Smooth muscle cell (in vitro differentiated cells): ENCODE measurements at regions not wholly inside any gene's neighbourhood (a gene's known extent, or its start where the extent isn't known, plus 50 kb on each side); places are given as distances from the start of the nearest gene placed in this dataset.

ENCODE experiments used
- DNase-seq: peaks from one replicate; lab custom pipeline; 2025; ENCODE audit not compliant: unreplicated experiment; lab: John Stamatoyannopoulos, UW
- H2AFZ ChIP-seq: fragments of 200-600 bp; sonication (generic); 2 replicates; pipeline ENCODE4 v1.6.0; 2016; ENCODE audit warnings: antibody characterized with exemption, low read depth, mild to moderate bottlenecking
- H3F3A ChIP-seq: fragments of 200-600 bp; sonication (generic); 2 replicates; pipeline ENCODE4 v1.6.0; 2017; ENCODE audit warnings: antibody characterized with exemption, low read depth
- H3K27ac ChIP-seq: fragments of 200-600 bp; sonication (generic); 2 replicates; pipeline ENCODE4 v1.5.1; 2016; ENCODE audit warnings: low read depth, mild to moderate bottlenecking
- H3K27me3 ChIP-seq: fragments of 200-600 bp; sonication (generic); 2 replicates; pipeline ENCODE4 v1.6.1; 2016; ENCODE audit warnings: low read depth, mild to moderate bottlenecking
- H3K36me3 ChIP-seq: fragments of 200-600 bp; sonication (generic); 2 replicates; pipeline ENCODE4 v1.5.1; 2016; ENCODE audit warnings: low read depth
- H3K4me1 ChIP-seq: fragments of 200-600 bp; sonication (generic); 2 replicates; pipeline ENCODE4 v1.5.1; 2016; ENCODE audit warnings: low read depth
- H3K4me2 ChIP-seq: fragments of 200-600 bp; sonication (generic); 2 replicates; pipeline ENCODE4 v1.6.0; 2016; ENCODE audit warnings: mild to moderate bottlenecking
- H3K4me3 ChIP-seq: fragments of 200-600 bp; sonication (generic); 2 replicates; pipeline ENCODE4 v1.5.1; 2016; ENCODE audit warnings: mild to moderate bottlenecking
- H3K79me2 ChIP-seq: fragments of 200-600 bp; sonication (generic); 2 replicates; pipeline ENCODE4 v1.6.0; 2016; ENCODE audit warnings: low read depth, mild to moderate bottlenecking
- H3K9ac ChIP-seq: fragments of 200-600 bp; sonication (generic); 2 replicates; pipeline ENCODE4 v1.6.0; 2016; ENCODE audit warnings: low read depth
- H3K9me3 ChIP-seq: fragments of 200-600 bp; sonication (generic); replicated peaks from 2 replicates; pipeline ENCODE4 v1.5.1; 2016; ENCODE audit warnings: low read depth
- H4K20me1 ChIP-seq: fragments of 200-600 bp; sonication (generic); 2 replicates; pipeline ENCODE4 v1.6.0; 2016; ENCODE audit warnings: low read depth
- CTCF ChIP-seq: fragments of 200-600 bp; sonication (generic); IDR thresholded peaks from 2 replicates; pipeline ENCODE4 v1.5.1; 2017; ENCODE audit warnings: borderline replicate concordance, mild to moderate bottlenecking, antibody characterized with exemption; ENCODE audit not compliant: insufficient read depth, poor library complexity, severe bottlenecking
- WGBS: methylation state at CpG from one replicate; pipeline ENCODE4 v1.1.7; 2016; ENCODE audit warnings: low lambda C conversion rate; 5-methylcytosine and 5-hydroxymethylcytosine counted together

GRCh38 chr18:65994302-65994701 is 243.5 kb downstream of the CDH7 start:
- Histone ChIP-seq H3K9me3 (no peaks in the 10 kb centered on the region), H2AFZ (no peak overlapping the region), H3K4me2 (no peak overlapping the region), H3F3A (no peaks in the 10 kb centered on the region), H3K27me3 (no peaks in the 10 kb centered on the region), H3K79me2 (no peaks in the 10 kb centered on the region), H4K20me1 (no peaks in the 10 kb centered on the region), H3K4me1 (no peaks in the 10 kb centered on the region), H3K36me3 (no peaks in the 10 kb centered on the region), H3K4me3 (no peak overlapping the region), H3K9ac (no peak overlapping the region), H3K27ac (no peak overlapping the region)
- DNase-seq = no peak
- no peak for TF ChIP-seq CTCF
- WGBS = 92% methylated on average over 2 of the region's 2 CpGs

- H2AFZ ChIP-seq = no peak overlapping the region
- WGBS = 93% methylated on average over 3 of the region's 3 CpGs
These were observed 240.3 kb downstream of the CDH7 start for GRCh38 chr18:65990944-65991708.

GRCh38 chr18:65990174-65990690 is 239.4 kb downstream of the CDH7 start:
- no peak overlapping the region for H2AFZ ChIP-seq
- WGBS = 98% methylated on average over 2 of the region's 2 CpGs
- TF ChIP-seq CTCF = no peak

More at GRCh38 chr18:65990944-65991708, 240.3 kb downstream of the CDH7 start:
- no peak overlapping the region for H3K27ac ChIP-seq
- H3K4me3 ChIP-seq = no peak overlapping the region
- no peaks in the 10 kb centered on the region for H3K4me1 ChIP-seq
- H3K9me3 ChIP-seq = no peaks in the 10 kb centered on the region
- no peak overlapping the region for H3K9ac ChIP-seq
- no peaks in the 10 kb centered on the region for H3K36me3 ChIP-seq
- no peaks in the 10 kb centered on the region for H4K20me1 ChIP-seq
- H3K4me2 ChIP-seq = no peak overlapping the region
- no peaks in the 10 kb centered on the region for H3K27me3 ChIP-seq
- no peaks in the 10 kb centered on the region for H3K79me2 ChIP-seq
- H3F3A ChIP-seq = no peaks in the 10 kb centered on the region
- no peak for TF ChIP-seq CTCF
- no peak for DNase-seq

DNA sequence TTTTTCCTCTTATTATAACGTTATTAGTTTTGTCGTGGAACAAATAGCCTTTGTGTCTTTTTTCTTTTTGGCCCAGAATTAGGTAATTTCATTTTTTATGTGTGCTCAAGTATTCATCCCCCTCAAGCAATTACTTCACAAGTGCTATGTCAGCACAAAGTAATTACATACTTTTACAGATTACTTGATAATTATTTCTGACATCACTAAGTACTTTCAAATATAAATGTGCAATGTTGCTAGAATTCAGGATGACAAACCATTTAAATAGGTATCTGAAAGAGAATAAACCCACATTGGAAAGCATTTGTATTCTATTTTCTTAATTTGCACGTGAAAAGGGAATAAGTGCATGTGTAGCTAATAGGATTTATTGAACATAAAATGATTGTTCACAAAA is 238.2 kb downstream of the CDH7 start:
- DNase-seq = no peak
- Histone ChIP-seq H3K9ac (no peak overlapping the region), H3K4me3 (no peak overlapping the region), H3K27me3 (no peaks in the 10 kb centered on the region), H3K36me3 (no peaks in the 10 kb centered on the region), H3K9me3 (no peaks in the 10 kb centered on the region), H3F3A (no peaks in the 10 kb centered on the region), H4K20me1 (no peaks in the 10 kb centered on the region), H3K4me2 (no peak overlapping the region), H3K4me1 (no peaks in the 10 kb centered on the region), H2AFZ (no peak overlapping the region), H3K79me2 (no peaks in the 10 kb centered on the region), H3K27ac (no peak overlapping the region)
- WGBS = 73% methylated on average over 3 of the region's 3 CpGs
- no peak for TF ChIP-seq CTCF

More at GRCh38 chr18:65990174-65990690, 239.4 kb downstream of the CDH7 start:
- no peaks in the 10 kb centered on the region for H3K9me3 ChIP-seq
- H4K20me1 ChIP-seq = no peaks in the 10 kb centered on the region
- no peaks in the 10 kb centered on the region for H3K27me3 ChIP-seq
- DNase-seq = no peak
- H3F3A ChIP-seq = no peaks in the 10 kb centered on the region
- H3K4me2 ChIP-seq = no peak overlapping the region
- no peaks in the 10 kb centered on the region for H3K79me2 ChIP-seq
- H3K4me3 ChIP-seq = no peak overlapping the region
- no peak overlapping the region for H3K9ac ChIP-seq
- H3K27ac ChIP-seq = no peak overlapping the region
- no peaks in the 10 kb centered on the region for H3K4me1 ChIP-seq
- no peaks in the 10 kb centered on the region for H3K36me3 ChIP-seq
